Activated CD4-positive, alpha-beta T cell treated with anti-CD3 and anti-CD28 coated beads, Interleukin-2, amount 50 U/mL, for 16 hours (primary cell): ENCODE measurements at regions not wholly inside any gene's neighbourhood (a gene's known extent, or its start where the extent isn't known, plus 50 kb on each side); places are given as distances from the start of the nearest gene placed in this dataset.
"Not testable (repeated sequence)": the region's sequence is repeated elsewhere in the genome, so short reads cannot be mapped to it uniquely, and the experiment has no call there.

Source experiments
- DNase-seq: peaks from one replicate; pipeline ENCODE4 v3.0.0-alpha.2; 2020

DNA sequence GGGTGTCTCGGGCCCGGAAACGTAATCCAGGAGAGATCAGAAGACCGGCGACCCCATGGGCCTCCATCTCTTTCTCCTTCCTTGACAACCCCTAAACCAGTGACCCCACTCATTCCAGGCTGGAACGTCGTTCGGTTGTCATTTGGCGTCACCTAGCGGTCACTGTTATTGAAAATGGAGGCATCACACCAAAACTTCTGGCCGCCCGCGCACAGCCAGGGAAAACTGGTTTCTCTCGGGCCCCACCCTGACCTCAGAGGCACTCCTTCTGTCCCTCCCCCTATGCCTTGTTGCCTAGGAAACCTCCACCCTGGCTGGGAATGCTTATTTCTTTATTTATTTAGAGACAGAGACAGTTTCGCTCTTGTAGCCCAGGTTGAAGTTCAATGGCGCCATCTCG, 2327.3 kb upstream of the TPTE start:
- not testable (repeated sequence) for DNase-seq

DNA sequence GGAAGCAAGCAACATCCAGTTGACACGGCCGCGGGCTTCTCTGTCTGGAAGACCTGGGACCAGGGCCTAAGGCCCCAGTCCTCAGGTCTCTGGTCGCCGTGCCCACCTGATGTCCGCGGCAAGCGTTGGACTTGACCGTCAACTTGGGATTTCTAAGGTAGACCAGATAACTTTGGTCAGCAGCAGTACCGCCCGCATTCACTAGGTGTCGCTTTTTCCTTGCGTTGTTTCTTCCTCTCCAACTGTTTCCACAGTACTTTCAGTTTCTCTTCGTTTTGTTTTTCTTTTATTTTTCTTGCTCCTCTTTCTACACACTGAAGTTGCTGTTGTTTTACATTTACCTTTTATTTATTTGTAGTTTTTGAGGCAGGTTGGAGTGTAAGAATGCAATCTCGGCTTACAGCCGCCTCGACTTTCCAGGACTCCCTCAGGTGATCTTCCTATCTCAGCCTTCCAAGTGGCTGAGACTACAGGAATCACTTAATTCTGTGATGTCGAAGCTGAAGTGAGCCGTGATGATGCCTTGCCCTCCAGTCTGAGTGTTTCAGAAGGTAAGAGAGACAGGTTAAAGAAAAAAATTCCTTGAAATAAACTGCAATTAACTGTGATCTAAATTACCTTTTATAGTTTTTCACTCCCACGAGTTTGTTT, 2323.9 kb upstream of the TPTE start:
- not testable (repeated sequence) for DNase-seq

DNA sequence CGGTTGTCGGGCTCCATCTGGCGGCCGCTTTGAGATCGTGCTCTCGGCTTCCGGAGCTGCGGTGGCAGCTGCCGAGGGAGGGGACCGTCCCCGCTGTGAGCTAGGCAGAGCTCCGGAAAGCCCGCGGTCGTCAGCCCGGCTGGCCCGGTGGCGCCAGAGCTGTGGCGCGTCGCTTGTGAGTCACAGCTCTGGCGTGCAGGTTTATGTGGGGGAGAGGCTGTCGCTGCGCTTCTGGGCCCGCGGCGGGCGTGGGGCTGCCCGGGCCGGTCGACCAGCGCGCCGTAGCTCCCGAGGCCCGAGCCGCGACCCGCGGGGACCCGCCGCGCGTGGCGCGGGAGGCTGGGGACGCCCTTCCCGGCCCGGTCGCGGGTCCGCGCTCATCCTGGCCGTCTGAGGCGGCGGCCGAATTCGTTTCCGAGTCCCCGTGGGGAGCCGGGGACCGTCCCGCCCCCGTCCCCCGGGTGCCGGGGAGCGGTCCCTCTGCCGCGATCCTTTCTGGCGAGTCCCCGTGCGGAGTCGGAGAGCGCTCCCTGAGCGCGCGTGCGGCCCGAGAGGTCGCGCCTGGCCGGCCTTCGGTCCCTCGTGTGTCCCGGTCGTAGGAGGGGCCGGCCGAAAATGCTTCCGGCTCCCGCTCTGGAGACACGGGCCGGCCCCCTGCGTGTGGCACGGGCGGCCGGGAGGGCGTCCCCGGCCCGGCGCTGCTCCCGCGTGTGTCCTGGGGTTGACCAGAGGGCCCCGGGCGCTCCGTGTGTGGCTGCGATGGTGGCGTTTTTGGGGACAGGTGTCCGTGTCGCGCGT, 2316.1 kb upstream of the TPTE start:
- DNase-seq = not testable (repeated sequence)

DNA sequence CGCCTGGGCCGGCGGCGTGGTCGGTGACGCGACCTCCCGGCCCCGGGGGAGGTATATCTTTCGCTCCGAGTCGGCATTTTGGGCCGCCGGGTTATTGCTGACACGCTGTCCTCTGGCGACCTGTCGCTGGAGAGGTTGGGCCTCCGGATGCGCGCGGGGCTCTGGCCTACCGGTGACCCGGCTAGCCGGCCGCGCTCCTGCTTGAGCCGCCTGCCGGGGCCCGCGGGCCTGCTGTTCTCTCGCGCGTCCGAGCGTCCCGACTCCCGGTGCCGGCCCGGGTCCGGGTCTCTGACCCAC, 2315.5 kb upstream of the TPTE start:
- not testable (repeated sequence) for DNase-seq

DNA sequence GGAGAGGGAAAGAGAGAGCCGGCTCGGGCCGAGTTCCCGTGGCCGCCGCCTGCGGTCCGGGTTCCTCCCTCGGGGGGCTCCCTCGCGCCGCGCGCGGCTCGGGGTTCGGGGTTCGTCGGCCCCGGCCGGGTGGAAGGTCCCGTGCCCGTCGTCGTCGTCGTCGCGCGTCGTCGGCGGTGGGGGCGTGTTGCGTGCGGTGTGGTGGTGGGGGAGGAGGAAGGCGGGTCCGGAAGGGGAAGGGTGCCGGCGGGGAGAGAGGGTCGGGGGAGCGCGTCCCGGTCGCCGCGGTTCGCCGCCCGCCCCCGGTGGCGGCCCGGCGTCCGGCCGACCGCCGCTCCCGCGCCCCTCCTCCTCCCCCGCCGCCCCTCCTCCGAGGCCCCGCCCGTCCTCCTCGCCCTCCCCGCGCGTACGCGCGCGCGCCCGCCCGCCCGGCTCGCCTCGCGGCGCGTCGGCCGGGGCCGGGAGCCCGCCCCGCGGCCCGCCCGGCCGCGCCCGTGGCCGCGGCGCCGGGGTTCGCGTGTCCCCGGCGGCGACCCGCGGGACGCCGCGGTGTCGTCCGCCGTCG, 2308.3 kb upstream of the TPTE start:
- peak; percentile 20 for DNase-seq

DNA sequence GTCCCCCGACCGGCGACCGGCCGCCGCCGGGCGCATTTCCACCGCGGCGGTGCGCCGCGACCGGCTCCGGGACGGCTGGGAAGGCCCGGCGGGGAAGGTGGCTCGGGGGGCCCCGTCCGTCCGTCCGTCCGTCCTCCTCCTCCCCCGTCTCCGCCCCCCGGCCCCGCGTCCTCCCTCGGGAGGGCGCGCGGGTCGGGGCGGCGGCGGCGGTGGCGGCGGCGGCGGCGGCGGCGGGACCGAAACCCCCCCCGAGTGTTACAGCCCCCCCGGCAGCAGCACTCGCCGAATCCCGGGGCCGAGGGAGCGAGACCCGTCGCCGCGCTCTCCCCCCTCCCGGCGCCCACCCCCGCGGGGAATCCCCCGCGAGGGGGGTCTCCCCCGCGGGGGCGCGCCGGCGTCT, 2306.8 kb upstream of the TPTE start:
- not testable (repeated sequence) for DNase-seq

- not testable (repeated sequence) for DNase-seq
These were observed 2291.8 kb upstream of the TPTE start for GRCh38 chr21:8229366-8230150.

GRCh38 chr21:8231252-8231651, 2290.1 kb upstream of the TPTE start:
- not testable (repeated sequence) for DNase-seq

- not testable (repeated sequence) for DNase-seq
These were observed 2288.4 kb upstream of the TPTE start for GRCh38 chr21:8233000-8233399.

GRCh38 chr21:8234059-8234458, 2287.3 kb upstream of the TPTE start:
- DNase-seq = not testable (repeated sequence)

GRCh38 chr21:8244723-8245641, 2276.4 kb upstream of the TPTE start:
- DNase-seq = not testable (repeated sequence)

DNA sequence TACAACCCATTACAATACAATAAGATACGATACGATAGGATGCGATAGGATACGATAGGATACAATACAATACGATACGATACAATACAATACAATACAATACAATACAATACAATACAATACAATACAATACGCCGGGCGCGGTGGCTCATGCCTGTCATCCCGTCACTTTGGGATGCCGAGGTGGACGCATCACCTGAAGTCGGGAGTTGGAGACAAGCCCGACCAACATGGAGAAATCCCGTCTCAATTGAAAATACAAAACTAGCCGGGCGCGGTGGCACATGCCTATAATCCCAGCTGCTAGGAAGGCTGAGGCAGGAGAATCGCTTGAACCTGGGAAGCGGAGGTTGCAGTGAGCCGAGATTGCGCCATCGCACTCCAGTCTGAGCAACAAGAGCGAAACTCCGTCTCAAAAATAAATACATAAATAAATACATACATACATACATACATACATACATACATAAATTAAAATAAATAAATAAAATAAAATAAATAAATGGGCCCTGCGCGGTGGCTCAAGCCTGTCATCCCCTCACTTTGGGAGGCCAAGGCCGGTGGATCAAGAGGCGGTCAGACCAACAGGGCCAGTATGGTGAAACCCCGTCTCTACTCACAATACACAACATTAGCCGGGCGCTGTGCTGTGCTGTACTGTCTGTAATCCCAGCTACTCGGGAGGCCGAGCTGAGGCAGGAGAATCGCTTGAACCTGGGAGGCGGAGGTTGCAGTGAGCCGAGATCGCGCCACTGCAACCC, 2275.6 kb upstream of the TPTE start:
- DNase-seq = not testable (repeated sequence)

- DNase-seq = not testable (repeated sequence)
These were observed 2269.7 kb upstream of the TPTE start for GRCh38 chr21:8251701-8252100.

- peak; percentile 40 for DNase-seq
These were observed 2266.3 kb upstream of the TPTE start for GRCh38 chr21:8255094-8255493.

GRCh38 chr21:8257083-8257799, 2264.1 kb upstream of the TPTE start:
- DNase-seq = peak; percentile 49

DNA sequence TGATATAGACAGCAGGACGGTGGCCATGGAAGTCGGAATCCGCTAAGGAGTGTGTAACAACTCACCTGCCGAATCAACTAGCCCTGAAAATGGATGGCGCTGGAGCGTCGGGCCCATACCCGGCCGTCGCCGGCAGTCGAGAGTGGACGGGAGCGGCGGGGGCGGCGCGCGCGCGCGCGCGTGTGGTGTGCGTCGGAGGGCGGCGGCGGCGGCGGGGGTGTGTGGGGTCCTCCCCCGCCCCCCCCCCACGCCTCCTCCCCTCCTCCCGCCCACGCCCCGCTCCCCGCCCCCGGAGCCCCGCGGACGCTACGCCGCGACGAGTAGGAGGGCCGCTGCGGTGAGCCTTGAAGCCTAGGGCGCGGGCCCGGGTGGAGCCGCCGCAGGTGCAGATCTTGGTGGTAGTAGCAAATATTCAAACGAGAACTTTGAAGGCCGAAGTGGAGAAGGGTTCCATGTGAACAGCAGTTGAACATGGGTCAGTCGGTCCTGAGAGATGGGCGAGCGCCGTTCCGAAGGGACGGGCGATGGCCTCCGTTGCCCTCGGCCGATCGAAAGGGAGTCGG, 2261.2 kb upstream of the TPTE start:
- not testable (repeated sequence) for DNase-seq
